GM19463 (cell line): ENCODE measurements at regions not wholly inside any gene's neighbourhood (a gene's known extent, or its start where the extent isn't known, plus 50 kb on each side); places are given as distances from the start of the nearest gene placed in this dataset.
"Not testable (repeated sequence)": the region's sequence is repeated elsewhere in the genome, so short reads cannot be mapped to it uniquely, and the experiment has no call there.

Experiments used
- ATAC-seq: cut with Tn5 transposase; IDR thresholded peaks from one replicate; pipeline ENCODE4 v1.9.1; 2021; ENCODE audit warnings: mild to moderate bottlenecking, moderate library complexity; ENCODE audit not compliant: unreplicated experiment

DNA sequence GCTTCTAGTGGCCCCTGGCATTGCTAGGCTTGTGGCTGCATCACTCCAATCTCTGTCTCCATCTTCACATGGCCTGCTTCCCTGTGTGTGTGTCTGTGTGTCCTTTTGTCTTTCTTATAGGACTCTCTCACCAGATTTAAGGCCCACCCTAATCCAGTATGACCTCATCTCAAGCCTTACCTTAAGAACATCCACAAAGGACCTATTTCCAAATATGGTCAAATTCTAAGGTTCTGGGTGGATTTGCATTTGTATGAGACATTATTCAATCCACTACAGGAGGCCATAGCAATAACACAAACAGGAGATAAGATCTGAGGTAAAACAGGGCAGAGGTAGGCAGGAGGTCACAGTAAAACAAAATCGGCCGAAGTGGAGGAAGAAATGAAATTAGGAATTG lies 375.9 kb downstream of the BTG1 start:
- no peak for ATAC-seq

DNA sequence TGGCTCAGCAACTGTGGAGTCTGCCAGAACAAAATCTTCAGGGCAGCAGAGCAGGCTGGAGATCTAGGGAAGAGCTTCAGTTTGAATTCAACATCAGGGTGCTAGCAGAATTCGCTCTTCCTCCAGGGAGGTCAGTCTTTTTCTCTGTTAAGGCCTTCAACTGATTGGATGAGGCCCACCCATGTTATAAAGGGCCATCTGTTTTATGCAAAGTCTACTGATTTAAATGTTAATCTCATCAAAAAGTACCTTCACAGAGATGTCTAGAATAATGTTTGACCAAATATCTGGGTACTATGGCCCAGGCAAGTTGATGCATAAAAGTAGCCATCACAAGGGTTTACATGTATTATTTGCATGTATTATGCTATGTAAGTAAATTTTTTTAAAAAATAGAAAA lies 378.4 kb downstream of the BTG1 start:
- ATAC-seq = no peak

DNA sequence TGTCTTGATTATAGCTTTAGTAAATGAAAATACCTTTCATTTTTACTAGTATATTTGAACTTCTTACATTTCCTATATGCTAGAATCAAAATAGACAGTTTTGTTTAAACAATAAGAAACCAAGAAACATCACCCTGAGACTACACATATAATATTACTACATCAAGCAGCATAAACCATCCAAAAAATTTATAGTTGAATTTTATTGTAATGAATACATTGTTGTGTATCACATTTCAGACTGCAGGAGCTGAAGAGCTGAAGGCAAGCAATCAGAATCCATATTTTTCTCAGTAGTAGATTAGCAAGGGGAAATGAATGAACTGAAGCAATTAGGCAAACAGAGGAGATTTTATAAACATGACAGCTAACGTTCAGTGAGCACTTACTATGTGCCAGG lies 379.2 kb downstream of the BTG1 start:
- ATAC-seq = no peak

DNA sequence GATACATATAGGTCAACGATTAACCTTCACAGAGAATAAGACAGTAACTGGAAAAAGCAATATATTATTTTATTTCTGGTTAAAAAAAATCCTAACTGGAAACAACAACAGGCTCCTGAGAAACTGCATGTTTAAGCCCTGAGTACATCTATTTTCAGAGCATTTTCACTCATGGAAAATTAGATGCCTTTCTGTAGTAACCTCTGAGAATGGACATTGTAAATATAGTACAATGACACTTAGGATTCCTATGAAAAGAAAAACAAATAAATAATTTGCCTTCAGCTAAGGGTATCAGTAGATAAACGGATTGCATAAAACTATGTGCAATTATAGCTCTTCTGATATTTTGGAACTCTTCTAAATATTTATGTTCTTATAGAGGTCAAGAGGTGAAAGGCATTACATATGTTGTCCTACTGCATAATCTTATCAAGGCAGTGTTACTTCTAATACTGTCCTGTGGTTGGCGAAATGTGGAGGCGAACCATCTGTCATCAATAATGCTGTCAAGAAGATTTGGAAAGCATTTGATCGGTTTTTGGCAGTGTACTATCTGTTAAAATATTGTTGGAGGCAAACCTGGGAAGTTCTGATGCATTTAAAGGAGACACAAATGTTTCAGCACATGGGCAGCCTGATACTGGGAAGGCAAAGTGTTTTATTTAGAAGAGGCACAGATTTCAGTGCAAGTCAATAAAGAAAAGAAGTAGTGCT lies 381.8 kb downstream of the BTG1 start:
- no peak for ATAC-seq

DNA sequence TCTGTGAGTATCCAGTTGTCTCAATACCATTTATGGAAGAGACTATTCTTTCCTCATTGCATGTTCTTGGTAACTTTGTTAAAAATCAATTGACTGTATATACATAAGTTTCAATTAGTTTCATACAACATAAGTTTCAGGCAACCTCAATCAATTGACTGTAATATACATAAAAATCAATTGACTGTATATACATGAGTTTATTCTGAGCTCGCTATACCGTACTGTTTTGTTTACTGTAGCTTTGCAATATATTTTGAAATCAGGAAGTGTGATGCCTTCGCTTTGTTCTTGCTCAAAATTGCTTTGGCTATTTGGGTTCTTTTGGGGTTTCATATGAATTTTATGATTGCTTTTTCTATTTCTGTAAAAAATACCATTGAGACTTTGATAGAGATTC lies 392.0 kb downstream of the BTG1 start:
- no peak for ATAC-seq

DNA sequence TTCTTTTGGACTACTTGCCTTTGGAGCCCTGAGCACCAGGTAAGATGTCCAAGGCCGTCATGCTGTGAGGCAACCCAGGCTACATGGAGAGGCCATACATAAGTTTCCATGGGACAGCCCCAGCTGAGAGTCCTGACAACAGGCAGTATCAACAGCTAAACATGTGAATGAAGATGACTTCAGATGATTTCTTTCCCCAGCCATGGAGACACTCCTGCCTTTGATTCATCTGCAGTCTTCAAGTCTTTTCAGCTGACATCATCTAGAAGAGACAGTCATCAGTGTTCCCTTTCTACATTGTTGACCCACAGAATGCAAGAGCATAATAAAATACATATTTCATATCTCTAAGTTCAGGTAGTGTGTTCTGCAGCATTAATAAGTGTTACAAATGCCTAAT lies 398.7 kb downstream of the BTG1 start:
- ATAC-seq = no peak

DNA sequence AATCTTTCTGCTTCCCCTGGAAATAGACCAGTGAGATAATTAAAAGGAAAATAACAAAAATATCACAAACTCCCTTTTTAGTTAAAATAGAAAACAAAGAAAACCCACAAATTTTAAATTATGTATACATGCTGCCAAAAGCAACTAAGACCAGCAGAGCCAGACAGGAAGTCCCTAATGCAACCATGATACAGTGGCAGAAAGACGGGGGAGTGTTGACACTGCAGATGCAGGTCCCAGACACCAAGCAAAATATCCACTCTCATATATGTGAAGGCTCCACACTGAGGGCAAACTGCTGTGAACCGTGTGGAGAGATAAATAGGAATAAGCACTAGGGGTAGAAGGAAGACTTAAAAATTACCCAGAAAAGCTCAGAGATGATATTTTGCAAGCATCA lies 401.0 kb downstream of the BTG1 start:
- ATAC-seq = no peak

DNA sequence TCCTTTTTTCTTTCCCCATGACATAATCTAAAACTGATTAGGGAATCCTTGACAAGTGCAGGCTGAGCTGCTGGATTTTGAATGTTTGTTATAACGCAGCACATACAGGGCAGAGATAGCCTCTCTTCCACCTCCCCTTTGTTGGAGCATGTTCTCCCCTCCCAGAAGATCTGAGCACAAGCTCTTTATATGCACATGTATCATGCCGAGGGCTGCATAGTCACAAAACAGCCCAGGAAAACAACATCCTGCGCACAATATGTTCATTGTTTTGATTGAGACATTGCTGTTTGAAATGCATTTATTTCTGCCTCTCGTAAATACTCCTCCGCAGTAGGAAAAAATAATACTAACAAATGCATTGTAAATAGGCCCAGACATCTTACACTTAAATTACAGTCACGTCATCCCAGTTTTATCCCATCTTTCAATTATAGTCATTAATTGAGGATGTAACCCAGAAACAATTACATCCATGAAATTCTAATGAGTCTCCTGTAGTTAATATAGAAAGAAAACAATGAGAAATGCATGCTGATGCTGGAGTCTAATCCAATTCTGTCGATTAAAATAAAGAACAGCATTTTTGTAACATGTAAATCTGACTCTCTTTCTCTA lies 401.8 kb downstream of the BTG1 start:
- no peak for ATAC-seq

DNA sequence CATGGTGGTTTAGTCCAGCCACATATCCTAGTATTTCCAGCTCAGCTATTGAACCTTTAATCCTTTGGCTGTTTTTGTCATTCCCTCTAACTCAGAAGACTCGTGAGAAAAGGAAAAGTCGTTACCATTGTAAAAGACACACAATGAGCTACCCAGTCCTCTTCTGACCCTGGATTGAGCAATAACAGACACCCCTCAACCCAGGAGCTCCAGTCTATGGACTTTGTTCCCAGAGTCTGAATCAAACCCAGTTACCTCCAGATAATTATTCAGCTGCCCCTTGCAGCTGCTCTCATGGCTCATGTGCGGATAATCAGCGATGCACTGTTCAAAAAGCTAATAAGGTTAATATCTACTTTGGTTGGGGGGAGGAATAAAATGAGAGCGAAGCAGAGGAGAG lies 402.4 kb downstream of the BTG1 start:
- no peak for ATAC-seq

DNA sequence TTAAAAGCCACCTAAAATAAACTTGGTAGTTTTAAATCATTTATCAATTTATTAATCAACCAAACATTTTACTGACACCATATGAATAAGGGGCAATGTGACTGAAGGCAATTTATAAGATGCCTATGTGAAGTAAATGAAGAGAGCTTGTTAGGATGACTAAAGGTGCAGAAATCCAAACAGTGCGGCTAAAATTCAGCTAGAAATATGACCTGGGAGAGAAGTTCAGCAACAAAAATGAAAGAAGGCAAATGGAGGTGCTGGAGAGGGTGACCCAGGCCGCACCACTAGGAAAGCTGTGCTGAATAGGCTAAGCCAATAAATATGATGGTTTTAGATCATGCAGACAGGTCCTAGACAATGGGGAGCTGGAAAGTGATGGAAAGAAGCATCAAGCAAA lies 403.7 kb downstream of the BTG1 start:
- ATAC-seq = no peak

DNA sequence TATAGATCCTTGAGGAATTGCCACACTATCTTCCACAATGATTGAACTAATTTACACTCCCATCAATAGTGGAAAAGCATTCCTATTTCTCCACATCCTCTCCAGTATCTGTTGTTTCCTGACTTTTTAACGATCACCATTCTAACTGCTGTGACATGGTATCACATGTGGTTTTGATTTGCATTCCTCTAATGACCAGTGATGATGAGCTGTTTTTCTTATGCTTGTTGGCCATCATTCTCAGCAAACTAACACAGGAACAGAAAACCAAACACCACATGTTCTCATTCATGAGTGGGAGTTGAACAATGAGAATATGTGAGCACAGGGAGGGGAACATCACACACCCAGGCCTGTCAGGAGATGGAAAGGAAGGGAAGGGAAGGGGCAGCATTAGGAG lies 411.8 kb downstream of the BTG1 start:
- not testable (repeated sequence) for ATAC-seq

DNA sequence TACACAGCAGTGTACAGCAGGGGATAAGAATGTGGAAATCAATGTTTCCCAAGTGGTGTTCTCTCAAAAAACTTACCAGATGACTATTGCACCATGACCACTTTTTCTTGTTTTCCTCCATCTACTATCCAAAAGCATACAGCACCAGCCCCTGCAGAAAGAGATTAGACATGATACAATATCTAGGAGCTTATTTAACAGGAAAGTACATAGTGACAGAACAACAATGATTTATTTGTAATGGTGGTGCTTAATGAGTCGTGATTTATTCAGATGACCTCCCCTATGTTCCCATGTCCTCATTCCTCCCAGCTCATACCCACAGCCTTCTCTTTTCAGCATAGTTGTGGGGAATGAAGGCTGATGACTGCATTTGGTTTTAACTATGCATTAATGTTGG lies 413.6 kb downstream of the BTG1 start:
- ATAC-seq = no peak

DNA sequence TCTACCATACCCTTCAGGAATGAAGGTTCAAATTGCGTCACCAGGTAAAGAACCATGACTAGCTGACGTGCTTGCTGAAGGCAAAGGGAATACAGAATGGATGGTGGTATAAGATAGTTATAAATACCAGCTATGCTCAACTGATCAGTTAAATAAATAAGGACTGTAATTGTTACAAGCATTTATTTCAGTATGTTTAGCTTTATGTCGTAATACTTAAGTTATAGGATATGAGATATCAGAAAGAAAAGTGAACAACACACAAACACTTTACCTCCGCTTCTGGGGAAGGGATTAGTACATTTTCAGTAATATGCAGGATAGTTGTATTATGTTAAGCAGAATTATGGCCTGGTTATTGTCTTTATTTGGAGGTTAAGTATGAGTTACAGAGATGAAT lies 416.1 kb downstream of the BTG1 start:
- no peak for ATAC-seq

DNA sequence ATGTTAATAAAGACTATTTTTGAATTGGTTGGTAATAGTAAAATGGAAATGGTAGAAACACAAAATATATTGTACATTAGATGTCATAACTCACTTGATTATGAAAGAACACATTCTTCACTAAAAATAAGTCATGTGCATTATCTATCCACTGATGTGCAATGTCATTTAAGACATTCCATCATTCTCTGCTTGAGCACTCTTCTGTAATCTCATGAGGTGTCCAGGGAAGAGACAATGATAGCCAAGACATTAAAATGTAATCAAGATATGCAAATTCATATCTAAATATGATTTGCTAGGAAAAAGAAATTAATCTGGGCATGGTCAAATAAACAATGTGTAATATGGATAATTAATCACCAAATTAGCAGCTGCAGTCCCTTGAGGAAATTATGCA lies 422.5 kb downstream of the BTG1 start:
- ATAC-seq = no peak

DNA sequence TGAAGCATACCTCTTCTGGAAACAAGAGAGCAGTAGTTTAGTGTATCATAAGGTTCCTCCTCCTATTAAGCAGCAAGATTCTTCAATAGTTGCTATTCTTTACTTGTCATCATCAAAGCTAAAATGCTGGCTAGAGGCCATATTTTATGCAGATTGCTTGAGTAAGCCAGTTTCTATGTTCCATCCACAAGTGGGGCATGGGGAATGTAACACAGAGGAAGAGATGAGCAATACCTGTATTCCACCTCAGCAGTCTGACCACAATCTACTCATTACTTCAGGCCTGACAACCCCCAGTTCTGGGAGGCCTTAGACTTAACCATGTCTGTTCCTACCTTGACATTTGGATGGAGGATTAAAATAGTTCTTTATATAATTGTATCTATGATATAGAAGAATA lies 423.6 kb downstream of the BTG1 start:
- ATAC-seq = peak; percentile 68

DNA sequence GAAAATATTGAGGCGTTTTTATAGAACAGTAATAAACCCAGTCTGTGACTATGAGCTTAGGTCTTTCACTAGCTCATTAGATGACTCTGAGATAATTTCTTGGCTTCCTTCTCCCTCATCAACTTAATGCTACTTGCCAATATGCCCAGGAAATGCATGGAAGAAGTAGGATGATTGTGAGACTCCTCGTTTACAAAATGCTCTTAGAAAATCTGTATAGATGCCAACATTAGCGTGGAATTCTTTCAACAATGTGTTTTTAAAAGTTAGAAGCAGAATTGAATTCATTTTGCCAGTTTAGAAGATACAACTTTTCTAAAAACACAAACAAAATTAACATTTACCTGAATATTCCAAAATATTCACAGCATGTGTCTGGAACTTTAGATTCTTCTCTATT lies 424.6 kb downstream of the BTG1 start:
- no peak for ATAC-seq

DNA sequence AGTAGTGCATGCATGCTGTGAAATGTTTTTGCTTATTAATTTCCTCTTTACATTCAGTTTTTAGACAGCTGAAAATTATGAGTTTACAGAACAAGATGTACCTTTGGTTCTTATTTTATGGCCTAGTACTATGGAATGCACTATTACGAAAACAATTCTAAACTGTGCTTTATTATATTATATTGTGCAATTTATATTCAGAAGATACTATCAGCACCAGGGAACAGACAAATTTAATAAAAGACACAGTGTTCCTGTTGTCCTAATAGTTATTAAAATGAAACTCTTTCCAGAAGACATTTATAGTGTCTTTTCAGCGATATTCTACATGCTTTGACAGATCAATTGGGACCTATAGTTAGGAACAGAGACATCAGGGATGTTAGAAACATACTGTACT lies 427.3 kb downstream of the BTG1 start:
- no peak for ATAC-seq

DNA sequence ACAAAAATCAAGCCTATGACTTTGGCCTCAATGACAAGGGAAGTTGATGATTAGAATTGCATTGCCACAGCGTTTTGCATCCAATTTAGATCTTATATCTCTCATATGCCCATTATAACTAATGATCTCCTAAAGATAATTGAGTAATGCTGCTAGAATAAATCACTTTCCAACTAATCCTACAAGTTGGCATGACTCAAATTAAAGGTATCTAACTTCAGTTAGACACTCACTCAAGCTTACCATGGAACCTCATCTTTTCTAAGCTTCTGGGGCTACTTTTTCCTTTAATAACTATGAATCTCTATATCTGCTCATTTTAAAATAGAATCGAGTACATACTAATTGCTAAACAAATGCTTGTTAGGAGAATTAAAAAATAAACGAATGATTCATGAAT lies 427.8 kb downstream of the BTG1 start:
- ATAC-seq = no peak

DNA sequence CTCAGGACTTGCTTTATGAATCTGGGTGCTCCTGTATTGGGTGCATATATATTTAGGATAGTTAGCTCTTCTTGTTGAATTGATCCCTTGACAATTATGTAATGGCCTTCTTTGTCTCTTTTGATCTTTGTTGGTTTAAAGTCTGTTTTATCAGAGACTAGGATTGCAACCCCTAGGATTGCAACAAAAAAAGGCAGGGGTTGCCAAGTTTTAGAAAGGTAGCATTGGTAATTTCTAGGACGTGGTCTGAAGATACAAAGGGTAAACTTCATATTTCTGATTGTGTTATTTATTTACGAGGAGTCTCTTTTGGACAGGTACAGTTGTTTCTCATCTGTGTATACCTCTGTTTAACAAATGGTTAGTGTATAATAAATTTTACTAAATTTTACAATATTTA lies 433.7 kb downstream of the BTG1 start:
- ATAC-seq = not testable (repeated sequence)

DNA sequence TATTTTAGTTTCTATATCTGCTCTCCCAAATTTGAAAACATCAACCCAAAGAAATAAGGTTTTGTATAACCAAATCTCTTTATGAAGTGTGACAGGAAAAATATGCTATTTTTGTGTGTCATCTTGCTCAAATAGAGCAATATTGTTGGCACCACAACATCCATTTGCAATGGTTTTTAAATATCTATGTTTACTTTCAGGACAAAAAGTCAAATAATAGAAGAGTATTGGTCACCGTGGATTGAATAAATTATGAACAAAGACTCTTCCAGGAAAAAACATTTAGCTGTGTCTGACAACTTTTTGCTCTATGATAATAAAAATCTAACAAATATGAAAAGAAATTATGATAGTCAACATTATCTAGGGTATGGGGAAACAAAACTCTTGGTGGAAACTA lies 439.2 kb downstream of the BTG1 start:
- ATAC-seq = no peak

DNA sequence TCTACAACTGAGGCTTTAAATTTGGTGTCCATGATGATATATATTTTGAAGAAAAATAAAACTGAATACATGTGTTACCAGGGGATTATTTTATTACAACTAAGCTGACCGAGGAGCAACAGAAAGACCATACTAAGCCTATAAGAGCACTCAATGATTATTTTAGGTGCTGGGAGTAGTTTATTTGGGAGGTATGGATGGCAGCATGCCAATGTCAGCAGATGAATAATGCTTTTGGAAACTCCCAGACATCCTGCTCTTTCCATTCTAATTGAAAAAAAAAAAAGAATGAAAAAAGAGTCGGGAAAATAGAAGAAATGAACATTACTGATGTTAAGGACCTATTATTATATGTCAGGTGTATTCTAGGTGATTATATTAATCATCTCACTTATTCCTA lies 441.2 kb downstream of the BTG1 start:
- ATAC-seq = no peak

DNA sequence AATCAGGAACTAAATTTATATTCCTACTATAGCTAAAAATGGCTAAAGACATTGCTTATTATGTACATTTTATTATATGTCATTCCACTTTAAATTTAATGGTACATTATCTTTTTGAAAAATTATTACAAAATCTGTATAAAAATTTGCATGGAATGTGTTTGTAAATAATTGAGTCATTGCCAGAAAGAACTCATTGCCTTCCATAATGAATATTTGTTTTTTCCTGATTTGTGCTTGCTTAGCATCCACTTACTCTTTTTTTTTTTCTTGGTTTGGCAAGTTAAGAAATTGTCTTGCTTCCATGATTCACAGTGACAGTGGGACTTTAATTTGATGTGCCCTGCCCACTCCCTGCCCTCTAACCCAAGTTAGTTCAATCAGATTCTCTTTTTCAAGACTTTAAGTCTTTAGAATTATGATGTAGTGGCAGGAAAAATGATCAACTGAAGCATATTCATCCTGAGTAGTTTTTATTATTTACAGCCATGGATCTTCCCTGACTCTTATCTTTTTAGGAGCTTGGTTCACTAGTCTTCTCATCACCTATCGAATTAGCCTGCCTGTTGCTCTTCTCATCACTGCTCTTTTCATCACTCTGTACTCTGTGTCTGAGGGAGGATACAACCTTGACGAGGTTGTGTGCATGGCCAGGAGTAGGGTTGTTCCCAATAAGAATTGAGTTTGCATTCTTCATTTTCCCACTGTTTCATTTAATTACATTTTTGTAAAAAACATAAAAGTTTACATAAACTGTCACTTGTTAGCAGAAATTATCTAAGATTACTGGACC lies 442.0 kb downstream of the BTG1 start:
- ATAC-seq = no peak
